ENCODE measurements at regions not wholly inside any gene's neighbourhood (a gene's known extent, or its start where the extent isn't known, plus 50 kb on each side); places are given as distances from the start of the nearest gene placed in this dataset.
"Not testable (repeated sequence)": the region's sequence is repeated elsewhere in the genome, so short reads cannot be mapped to it uniquely, and the experiment has no call there.

GRCh38 chr9:124126648-124127646 is 115.4 kb downstream of the LHX2 start:
- peak; percentile 62 for DNase-seq

DNA sequence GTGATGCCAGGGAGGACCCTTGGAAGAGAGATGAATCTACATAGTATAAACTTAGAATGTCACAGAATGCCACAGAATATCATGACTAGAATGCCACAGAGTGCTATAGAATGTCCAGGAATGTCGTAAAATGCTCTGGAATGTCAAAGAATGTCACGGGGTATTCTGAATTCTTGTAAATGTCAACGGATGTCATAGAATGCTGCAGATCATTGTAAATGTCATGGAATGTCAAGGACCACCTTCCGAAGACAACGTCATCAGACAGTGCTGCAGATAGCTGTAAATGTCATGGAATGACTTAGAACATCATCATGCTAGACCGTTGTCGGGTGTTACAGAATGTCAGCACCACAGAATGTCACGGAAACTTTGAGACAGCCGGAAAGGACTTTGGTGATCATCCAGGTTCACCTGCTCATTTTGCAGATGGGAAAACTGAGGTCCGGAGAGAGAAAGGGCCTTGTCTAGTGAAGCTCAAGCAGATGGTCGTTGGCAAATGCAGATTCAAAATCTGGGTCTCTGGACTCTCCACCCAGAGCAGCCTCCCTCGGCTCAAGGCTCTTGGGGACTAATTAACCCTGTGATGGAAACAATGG is 117.1 kb downstream of the LHX2 start:
- no peak for DNase-seq

GRCh38 chr9:124130277-124131075 is 118.9 kb downstream of the LHX2 start:
- DNase-seq, result no peak

DNA sequence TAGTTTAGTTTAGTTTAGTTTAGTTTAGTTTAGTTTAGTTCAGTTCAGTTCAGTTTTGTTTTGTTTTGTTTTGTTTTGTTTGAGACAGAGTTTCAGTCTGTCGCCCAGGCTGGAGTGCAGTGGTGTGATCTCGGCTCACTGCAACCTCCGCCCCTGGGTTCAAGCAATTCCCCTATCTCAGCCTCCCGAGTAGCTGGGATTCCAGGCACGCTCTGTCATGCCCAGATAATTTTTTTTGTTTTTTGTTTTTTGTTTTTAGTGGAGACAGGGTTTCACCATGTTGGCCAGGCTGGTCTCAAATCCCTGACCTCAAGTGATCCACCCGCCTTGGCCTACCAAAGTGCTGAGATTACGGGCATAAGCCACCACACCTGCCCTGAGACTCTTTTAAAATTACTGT is 120.0 kb downstream of the LHX2 start:
- DNase-seq, result not testable (repeated sequence)

GRCh38 chr9:124132671-124133147 is 121.1 kb downstream of the LHX2 start:
- DNase-seq, result no peak

DNA sequence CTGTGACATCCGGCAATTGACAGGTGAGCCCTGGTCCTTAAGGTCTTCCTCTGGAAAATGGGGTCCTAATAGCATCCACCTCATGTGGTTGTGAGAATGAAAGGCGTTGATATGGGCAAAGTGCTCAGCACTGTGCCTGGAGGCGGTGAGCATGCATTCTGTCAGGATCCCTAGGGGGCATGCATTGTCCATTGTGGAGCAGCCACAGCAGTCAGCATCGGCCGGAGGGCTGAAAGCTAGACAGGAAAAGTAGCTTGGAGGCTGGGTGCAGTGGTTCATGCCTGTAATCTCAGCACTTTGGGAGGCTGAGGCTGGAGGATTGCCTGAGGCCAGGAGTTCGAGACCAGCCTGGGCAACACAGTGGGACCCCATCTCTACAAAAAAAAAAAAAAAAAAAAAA is 122.2 kb downstream of the LHX2 start:
- peak; percentile 27 for DNase-seq

DNA sequence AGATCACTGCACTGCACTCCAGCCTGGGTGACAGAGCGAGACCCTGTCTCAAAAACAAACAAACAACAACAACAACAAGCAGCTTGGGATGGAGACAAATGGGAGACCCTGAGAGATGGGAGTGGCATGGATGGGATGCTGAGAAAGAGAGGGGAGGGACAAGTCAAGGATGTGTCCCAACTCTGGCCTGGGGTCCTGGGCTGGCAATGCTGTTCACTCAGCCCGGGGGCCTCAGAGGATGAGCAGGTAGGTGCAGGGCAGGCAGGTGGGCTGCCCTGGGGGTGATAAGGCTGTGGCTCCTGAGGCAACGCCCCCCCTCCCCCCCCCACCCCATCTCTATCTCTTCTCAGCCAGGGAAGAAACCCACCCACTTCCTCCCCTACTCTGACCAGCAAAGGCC is 123.0 kb downstream of the LHX2 start:
- DNase-seq, result no peak

DNA sequence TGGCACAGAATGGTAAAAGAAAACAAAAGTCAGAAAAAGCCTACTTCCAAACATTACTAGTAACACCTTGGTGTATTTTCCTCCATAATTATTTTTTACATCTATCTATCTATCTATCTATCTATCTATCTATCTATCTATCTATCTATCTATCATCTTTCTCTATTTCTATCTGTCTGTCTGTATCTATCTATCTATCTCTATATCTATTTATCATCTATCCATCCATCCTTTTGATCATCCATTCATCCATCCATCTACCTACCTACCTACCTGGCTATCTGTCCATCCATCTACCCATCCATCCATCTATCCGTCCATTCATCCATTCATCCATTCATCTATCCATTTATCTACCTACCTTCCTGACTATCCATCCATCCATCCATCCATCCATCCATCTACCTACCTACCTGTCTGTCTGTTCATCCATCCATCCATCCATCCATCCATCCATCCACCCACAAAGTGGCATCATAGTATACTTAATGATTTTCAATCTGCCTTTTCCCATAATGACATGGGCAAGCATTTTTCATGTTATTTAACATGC is 121.9 kb upstream of the NEK6 start:
- no peak for DNase-seq

- no peak for DNase-seq
Observed at GRCh38 chr9:124137009-124137943, 120.5 kb upstream of the NEK6 start.

- no peak for DNase-seq
Observed at GRCh38 chr9:124137944-124138335, 119.8 kb upstream of the NEK6 start.

DNA sequence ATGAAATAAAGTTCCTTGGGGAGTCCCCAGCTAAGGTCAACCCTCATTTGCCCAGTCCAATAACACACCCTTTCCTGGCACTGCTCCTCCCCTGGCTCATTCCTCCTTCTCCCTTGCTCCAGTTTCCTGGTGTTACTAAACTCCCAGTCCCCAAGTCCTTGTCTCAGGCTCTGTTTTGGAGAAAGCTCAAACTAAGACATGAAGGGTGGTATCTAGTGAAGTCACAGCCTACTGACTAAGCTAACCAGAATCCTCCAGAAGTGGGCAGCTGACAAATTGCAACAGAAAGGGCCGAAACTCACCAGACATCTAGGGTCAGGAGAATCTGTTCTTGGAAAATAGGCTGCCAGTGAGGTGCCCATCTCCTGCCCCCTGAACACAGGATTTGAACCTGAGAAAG is 118.7 kb upstream of the NEK6 start:
- no peak for DNase-seq

- no peak for DNase-seq
Observed at GRCh38 chr9:124140941-124141568, 116.7 kb upstream of the NEK6 start.

DNA sequence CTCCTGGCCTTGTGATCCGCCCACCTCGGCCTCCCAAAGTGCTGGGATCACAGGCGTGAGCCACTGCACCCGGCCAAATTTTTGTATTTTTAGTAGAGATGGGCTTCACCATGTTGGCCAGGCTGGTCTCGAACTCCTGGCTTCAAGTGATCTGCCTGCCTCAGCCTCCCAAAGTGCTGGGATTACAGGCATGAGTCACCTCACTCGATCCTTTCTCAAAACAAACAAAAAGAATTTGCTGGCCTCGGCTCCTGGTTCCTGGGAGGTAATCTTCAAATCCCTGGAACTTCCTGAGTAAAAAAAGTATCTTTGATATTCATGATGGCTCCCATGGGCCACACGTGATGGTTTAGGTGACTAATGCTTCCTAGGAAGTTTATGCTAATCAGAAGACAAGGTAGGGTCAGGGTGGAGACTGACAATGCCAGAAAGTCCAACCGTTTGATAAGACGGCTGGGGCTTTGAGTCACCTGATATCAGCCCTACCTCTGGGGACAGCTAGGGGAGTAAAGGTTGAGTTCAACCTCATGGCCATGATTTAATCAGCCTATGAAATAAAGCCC is 113.1 kb upstream of the NEK6 start:
- not testable (repeated sequence) for DNase-seq

- DNase-seq, result no peak
Observed at GRCh38 chr9:124146031-124146561, 111.7 kb upstream of the NEK6 start.

DNA sequence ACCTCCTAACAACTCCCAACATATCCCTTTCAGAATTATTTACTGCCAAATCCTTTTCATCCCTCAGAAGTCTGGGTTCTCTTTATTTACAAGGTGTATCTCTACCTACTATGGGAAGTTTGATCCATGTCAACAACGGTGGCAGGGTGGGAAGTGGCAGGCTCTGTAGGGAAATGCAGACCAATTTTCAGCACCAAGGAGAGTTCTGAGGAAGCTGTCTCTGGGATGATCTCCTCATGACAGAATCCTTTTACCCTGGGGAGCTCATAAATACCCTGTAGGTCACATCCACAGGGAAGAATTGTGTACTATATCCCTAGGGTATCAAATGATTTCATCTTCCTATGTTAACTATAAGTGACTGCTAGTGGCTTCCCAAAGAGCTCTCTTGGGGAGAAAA is 107.8 kb upstream of the NEK6 start:
- DNase-seq, result no peak

- no peak for DNase-seq
Observed at GRCh38 chr9:124163760-124164255, 93.9 kb upstream of the NEK6 start.

GRCh38 chr9:124164811-124165210 is 92.9 kb upstream of the NEK6 start:
- DNase-seq, result no peak

DNA sequence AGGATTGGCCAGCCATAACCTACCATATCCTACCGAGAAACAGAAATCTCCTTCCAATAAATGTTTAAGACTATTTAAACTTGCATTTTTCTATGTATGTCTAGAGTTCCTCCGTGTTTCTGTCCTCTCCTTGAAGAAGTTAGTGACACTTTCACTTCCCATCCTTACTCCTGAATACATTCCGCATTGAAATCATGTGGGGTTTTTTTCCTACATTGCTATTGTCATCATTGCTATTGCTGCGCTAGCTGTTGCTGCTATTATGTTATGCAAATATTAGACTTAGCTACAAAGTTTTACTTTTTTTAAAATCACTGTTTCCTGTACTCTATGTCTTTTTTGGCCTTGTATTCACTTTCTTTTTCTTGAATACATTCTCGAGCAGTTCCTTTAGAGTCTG is 83.3 kb upstream of the NEK6 start:
- no peak for DNase-seq

DNA sequence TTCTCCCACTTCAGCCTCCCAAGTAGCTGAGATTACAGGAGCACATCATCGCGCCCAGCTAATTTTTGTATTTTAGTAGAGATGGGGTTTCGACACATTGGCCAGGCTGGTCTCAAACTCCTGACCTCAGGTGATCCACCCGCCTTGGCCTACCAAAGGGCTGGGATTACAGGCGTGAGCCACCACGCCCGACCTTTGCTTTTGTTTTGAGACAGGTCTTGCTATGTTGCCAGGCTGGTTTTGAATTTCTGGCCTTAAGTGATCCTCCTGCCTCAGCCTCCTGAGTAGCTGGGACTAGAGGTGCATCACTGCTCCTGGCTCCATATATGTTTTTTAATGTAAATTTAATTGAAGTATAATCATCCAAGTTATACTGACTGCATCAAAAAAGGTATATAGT is 80.2 kb upstream of the NEK6 start:
- DNase-seq, result not testable (repeated sequence)

Measured in CD4-positive, alpha-beta T cell treated with Interleukin-15 for 1 hour (primary cell).